Activated CD8-positive, alpha-beta memory T cell treated with anti-CD3 and anti-CD28 coated beads, Interleukin-2, amount 10 ng/mL, durations not matched to agents 7 days and 5 days (primary cell): ENCODE measurements at regions not wholly inside any gene's neighbourhood (a gene's known extent, or its start where the extent isn't known, plus 50 kb on each side); places are given as distances from the start of the nearest gene placed in this dataset.
A peak's percentile ranks its signal among the peaks of the same experiment; 100 is the strongest.
"Not testable (repeated sequence)": the region's sequence is repeated elsewhere in the genome, so short reads cannot be mapped to it uniquely, and the experiment has no call there.

Experiments
- ATAC-seq: fragments of 150-1000 bp; cut with Tn5 transposase; one replicate; pipeline ENCODE4 v1.10.0; 2021; ENCODE audit warnings: moderate library complexity
- CTCF ChIA-PET: fragments of 350-600 bp; sonication (Branson Sonifier 250); formaldehyde crosslinking; loops from one replicate; lab custom pipeline; 2021; ENCODE audit warnings: antibody characterized with exemption; lab: Charles Lee
- DNase-seq: peaks from one replicate; pipeline ENCODE4 v3.0.0-alpha.2; 2020
- H3K27ac Mint-ChIP-seq: one replicate; pipeline ENCODE4 v1.8.0; 2021; ENCODE audit warnings: mild to moderate bottlenecking, mixed read lengths
- H3K27me3 Mint-ChIP-seq: one replicate; pipeline ENCODE4 v1.8.0; 2021; ENCODE audit warnings: mixed read lengths
- H3K36me3 Mint-ChIP-seq: one replicate; pipeline ENCODE4 v1.8.0; 2021; ENCODE audit warnings: mild to moderate bottlenecking, mixed read lengths
- H3K4me1 Mint-ChIP-seq: one replicate; pipeline ENCODE4 v1.8.0; 2021; ENCODE audit warnings: mixed read lengths
- H3K4me3 Mint-ChIP-seq: one replicate; pipeline ENCODE4 v1.8.0; 2021; ENCODE audit warnings: mild to moderate bottlenecking, moderate library complexity, mixed read lengths
- H3K9me3 Mint-ChIP-seq: one replicate; pipeline ENCODE4 v1.8.0; 2022; ENCODE audit warnings: low read depth, mixed read lengths

- CTCF ChIA-PET = no interaction called here
- Mint-ChIP-seq H3K4me3 (no peak overlapping the region), H3K27ac (no peak overlapping the region), H3K9me3 (peaks cover 2% of the 10 kb centered on the region), H3K4me1 (peaks cover 6% of the 10 kb centered on the region), H3K27me3 (peaks cover 21% of the 10 kb centered on the region), H3K36me3 (no peaks in the 10 kb centered on the region)
- ATAC-seq (no peak), DNase-seq (no peak)
Measured at GRCh38 chr2:144642131-144642530, 122.2 kb upstream of the ZEB2 start.

GRCh38 chr2:144638250-144638649 lies 118.3 kb upstream of the ZEB2 start:
- peaks cover 40% of the 10 kb centered on the region for H3K27me3 Mint-ChIP-seq
- CTCF ChIA-PET, H3K27ac Mint-ChIP-seq, H3K4me3 Mint-ChIP-seq, ATAC-seq, H3K9me3 Mint-ChIP-seq, H3K4me1 Mint-ChIP-seq, DNase-seq, H3K36me3 Mint-ChIP-seq: not testable (repeated sequence)

DNA sequence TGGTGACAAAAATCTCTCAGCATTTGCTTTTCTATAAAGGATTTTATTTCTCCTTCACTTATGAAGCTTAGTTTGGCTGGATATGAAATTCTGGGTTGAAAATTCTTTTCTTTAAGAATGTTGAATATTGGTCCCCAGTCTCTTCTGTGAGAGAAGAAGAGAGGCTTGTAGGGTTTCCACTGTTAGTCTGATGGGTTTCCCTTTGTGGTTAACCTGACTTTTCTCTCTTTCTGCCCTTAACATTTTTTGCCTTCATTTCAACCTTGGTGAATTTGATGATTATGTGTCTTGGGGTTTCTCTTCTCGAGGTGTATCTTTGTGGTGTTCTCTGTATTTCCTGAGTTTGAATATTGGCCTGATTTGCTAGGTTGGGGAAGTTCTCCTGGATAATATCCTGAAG lies 116.9 kb upstream of the ZEB2 start:
- DNase-seq, H3K4me1 Mint-ChIP-seq, H3K9me3 Mint-ChIP-seq, H3K4me3 Mint-ChIP-seq, H3K36me3 Mint-ChIP-seq, ATAC-seq, H3K27ac Mint-ChIP-seq, CTCF ChIA-PET: not testable (repeated sequence)
- H3K27me3 Mint-ChIP-seq = peaks cover 32% of the 10 kb centered on the region

DNA sequence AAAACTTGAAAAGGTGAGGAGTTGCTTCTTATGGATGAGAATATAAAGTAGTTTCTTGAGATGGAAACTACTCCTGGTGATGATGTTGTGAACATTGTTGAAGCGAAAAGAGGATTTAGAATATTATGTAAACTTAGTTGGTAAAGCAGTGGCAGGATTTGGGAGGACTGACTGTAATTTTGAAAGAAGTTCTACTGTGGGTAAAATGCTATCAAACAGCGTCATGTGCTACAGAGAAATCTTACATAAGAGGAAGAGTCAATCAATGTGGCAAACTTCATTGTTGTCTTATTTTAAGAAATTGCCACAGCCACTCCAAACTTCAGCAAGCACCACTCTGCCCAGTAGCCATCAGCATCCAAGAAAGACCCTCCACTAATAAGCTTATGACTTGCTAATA lies 112.9 kb upstream of the ZEB2 start:
- ATAC-seq (no peak), DNase-seq (no peak)
- H3K4me3 Mint-ChIP-seq = no peak overlapping the region
- H3K36me3 Mint-ChIP-seq = peaks cover 7% of the 10 kb centered on the region
- no peak overlapping the region for H3K27ac Mint-ChIP-seq
- peaks cover 11% of the 10 kb centered on the region for H3K4me1 Mint-ChIP-seq
- CTCF ChIA-PET = no interaction called here
- peaks cover 29% of the 10 kb centered on the region for H3K27me3 Mint-ChIP-seq
- H3K9me3 Mint-ChIP-seq = peaks cover 7% of the 10 kb centered on the region

DNA sequence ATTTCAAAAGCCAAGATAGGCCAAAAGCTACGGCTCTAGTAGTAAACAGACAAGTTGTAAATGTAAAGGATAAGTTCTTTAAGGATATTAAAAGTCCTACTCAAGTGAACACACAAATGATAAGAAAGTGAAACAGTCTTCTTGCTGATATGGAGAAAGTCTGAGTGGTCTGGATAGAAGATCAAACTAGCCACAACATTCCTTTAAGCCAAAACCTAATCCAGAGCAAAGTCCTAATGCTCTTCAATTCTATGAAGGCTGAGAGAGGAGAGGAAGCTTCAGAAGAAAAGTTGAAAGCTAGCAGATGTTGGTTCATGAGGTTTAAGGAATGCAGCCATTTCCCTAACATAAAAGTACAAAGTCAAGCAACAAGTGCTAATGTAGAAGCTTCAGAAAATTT lies 111.7 kb upstream of the ZEB2 start:
- H3K9me3 Mint-ChIP-seq = peaks cover 7% of the 10 kb centered on the region
- H3K27ac Mint-ChIP-seq = no peak overlapping the region
- peaks cover 36% of the 10 kb centered on the region for H3K27me3 Mint-ChIP-seq
- H3K4me3 Mint-ChIP-seq = no peak overlapping the region
- peaks cover 6% of the 10 kb centered on the region for H3K4me1 Mint-ChIP-seq
- ATAC-seq (no peak), DNase-seq (no peak)
- H3K36me3 Mint-ChIP-seq = peaks cover 7% of the 10 kb centered on the region
- CTCF ChIA-PET = no interaction called here

GRCh38 chr2:144630459-144631215 lies 110.7 kb upstream of the ZEB2 start:
- no peak overlapping the region for H3K27ac Mint-ChIP-seq
- CTCF ChIA-PET = no interaction called here
- ATAC-seq = peak; percentile 36
- peaks cover 4% of the 10 kb centered on the region for H3K36me3 Mint-ChIP-seq
- H3K9me3 Mint-ChIP-seq = peaks cover 3% of the 10 kb centered on the region
- DNase-seq = no peak
- peaks cover 27% of the 10 kb centered on the region for H3K27me3 Mint-ChIP-seq
- H3K4me1 Mint-ChIP-seq = peaks cover 6% of the 10 kb centered on the region
- no peak overlapping the region for H3K4me3 Mint-ChIP-seq

- DNase-seq = no peak
- CTCF ChIA-PET = no interaction called here
- Mint-ChIP-seq H3K4me1 (peaks cover 6% of the 10 kb centered on the region), H3K27ac (no peak overlapping the region), H3K36me3 (no peaks in the 10 kb centered on the region), H3K9me3 (no peaks in the 10 kb centered on the region), H3K27me3 (peaks cover 20% of the 10 kb centered on the region), H3K4me3 (no peak overlapping the region)
- no peak for ATAC-seq
Measured at GRCh38 chr2:144629935-144630334, 110.0 kb upstream of the ZEB2 start.

- ATAC-seq = no peak
- Mint-ChIP-seq H3K9me3 (no peaks in the 10 kb centered on the region), H3K4me1 (peaks cover 6% of the 10 kb centered on the region), H3K4me3 (no peak overlapping the region), H3K27ac (no peak overlapping the region), H3K36me3 (peaks cover 2% of the 10 kb centered on the region), H3K27me3 (peaks cover 16% of the 10 kb centered on the region)
- no peak for DNase-seq
- CTCF ChIA-PET = no interaction called here
Measured at GRCh38 chr2:144628566-144628965, 108.6 kb upstream of the ZEB2 start.

DNA sequence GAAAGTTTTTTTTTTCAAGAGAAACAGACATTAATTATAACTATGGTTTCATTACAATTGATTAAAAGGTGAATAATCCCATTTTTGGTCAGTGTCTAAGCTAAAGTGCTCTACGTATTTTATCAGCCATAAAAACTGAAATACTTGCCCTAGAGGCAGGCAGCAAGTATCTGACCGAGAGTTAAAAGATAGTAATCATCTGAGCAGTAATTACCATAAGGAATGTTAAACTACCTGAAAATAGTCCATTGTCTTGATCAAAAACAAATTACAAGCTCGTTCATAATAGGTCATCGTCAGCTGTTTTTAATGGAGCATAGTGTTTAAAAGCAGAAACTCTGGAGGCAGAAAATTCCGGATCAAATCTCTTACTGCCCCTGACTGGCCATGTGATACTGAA lies 105.7 kb upstream of the ZEB2 start:
- CTCF ChIA-PET = no interaction called here
- H3K36me3 Mint-ChIP-seq = peaks cover 5% of the 10 kb centered on the region
- DNase-seq (no peak), ATAC-seq (no peak)
- no peak overlapping the region for H3K27ac Mint-ChIP-seq
- peaks cover 6% of the 10 kb centered on the region for H3K9me3 Mint-ChIP-seq
- H3K4me3 Mint-ChIP-seq = no peak overlapping the region
- H3K27me3 Mint-ChIP-seq = peaks cover 17% of the 10 kb centered on the region
- H3K4me1 Mint-ChIP-seq = peaks cover 6% of the 10 kb centered on the region

GRCh38 chr2:144625226-144625625 lies 105.3 kb upstream of the ZEB2 start:
- CTCF ChIA-PET = no interaction called here
- peaks cover 5% of the 10 kb centered on the region for H3K4me1 Mint-ChIP-seq
- no peak overlapping the region for H3K27ac Mint-ChIP-seq
- peaks cover 17% of the 10 kb centered on the region for H3K27me3 Mint-ChIP-seq
- no peak overlapping the region for H3K4me3 Mint-ChIP-seq
- H3K36me3 Mint-ChIP-seq = peaks cover 5% of the 10 kb centered on the region
- DNase-seq (no peak), ATAC-seq (no peak)
- H3K9me3 Mint-ChIP-seq = peaks cover 6% of the 10 kb centered on the region

GRCh38 chr2:144624451-144624850 lies 104.5 kb upstream of the ZEB2 start:
- peaks cover 6% of the 10 kb centered on the region for H3K9me3 Mint-ChIP-seq
- H3K36me3 Mint-ChIP-seq = peaks cover 5% of the 10 kb centered on the region
- CTCF ChIA-PET = no interaction called here
- H3K4me1 Mint-ChIP-seq = peaks cover 6% of the 10 kb centered on the region
- H3K27me3 Mint-ChIP-seq = peaks cover 17% of the 10 kb centered on the region
- ATAC-seq (no peak), DNase-seq (no peak)
- no peak overlapping the region for H3K4me3 Mint-ChIP-seq
- no peak overlapping the region for H3K27ac Mint-ChIP-seq

GRCh38 chr2:144622373-144622772 lies 102.5 kb upstream of the ZEB2 start:
- H3K4me3 Mint-ChIP-seq, CTCF ChIA-PET, DNase-seq, H3K9me3 Mint-ChIP-seq, H3K27ac Mint-ChIP-seq, H3K36me3 Mint-ChIP-seq, ATAC-seq, H3K4me1 Mint-ChIP-seq: not testable (repeated sequence)
- peaks cover 15% of the 10 kb centered on the region for H3K27me3 Mint-ChIP-seq

DNA sequence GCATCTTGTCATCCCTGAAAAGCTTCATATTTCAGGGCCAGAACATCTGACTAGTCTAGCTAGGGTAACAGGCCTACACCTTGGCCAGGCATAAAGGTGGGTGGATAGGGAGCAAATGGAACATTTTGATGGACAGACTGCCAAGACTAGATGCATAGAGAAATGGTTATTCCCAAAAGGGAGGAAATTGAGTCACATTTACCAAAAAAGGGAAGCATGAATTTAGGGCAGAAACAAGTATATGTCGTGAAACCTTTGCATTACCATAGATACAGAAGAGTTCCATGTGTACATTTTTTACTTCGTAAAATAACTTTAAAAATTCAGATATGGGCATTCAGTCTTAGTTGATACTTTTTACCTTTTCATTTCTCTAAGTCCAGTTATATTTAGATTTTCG lies 101.3 kb upstream of the ZEB2 start:
- CTCF ChIA-PET = no interaction called here
- DNase-seq (no peak), ATAC-seq (no peak)
- H3K36me3 Mint-ChIP-seq = peaks cover 5% of the 10 kb centered on the region
- H3K27ac Mint-ChIP-seq = no peak overlapping the region
- H3K4me3 Mint-ChIP-seq = no peak overlapping the region
- H3K27me3 Mint-ChIP-seq = peaks cover 10% of the 10 kb centered on the region
- peaks cover 9% of the 10 kb centered on the region for H3K4me1 Mint-ChIP-seq
- peaks cover 6% of the 10 kb centered on the region for H3K9me3 Mint-ChIP-seq

GRCh38 chr2:144619760-144620159 lies 99.8 kb upstream of the ZEB2 start:
- CTCF ChIA-PET = no interaction called here
- Mint-ChIP-seq H3K27me3 (peaks cover 12% of the 10 kb centered on the region), H3K4me3 (no peak overlapping the region), H3K36me3 (peaks cover 5% of the 10 kb centered on the region), H3K4me1 (peaks cover 9% of the 10 kb centered on the region), H3K9me3 (peaks cover 9% of the 10 kb centered on the region), H3K27ac (no peak overlapping the region)
- ATAC-seq = no peak
- DNase-seq = no peak
